HG02870 (cell line): ENCODE measurements at regions not wholly inside any gene's neighbourhood (a gene's known extent, or its start where the extent isn't known, plus 50 kb on each side); places are given as distances from the start of the nearest gene placed in this dataset.
"Not testable (repeated sequence)": the region's sequence is repeated elsewhere in the genome, so short reads cannot be mapped to it uniquely, and the experiment has no call there.

Experiments used
- ATAC-seq: cut with Tn5 transposase; IDR thresholded peaks from one replicate; pipeline ENCODE4 v1.9.1; 2021; ENCODE audit warnings: mild to moderate bottlenecking, moderate library complexity; ENCODE audit not compliant: unreplicated experiment

- ATAC-seq = peak; percentile 99
Measured at GRCh38 chr14:99995700-99996356, 69.4 kb upstream of the EVL start.

GRCh38 chr14:99996951-99997571, 68.2 kb upstream of the EVL start:
- ATAC-seq = no peak

GRCh38 chr14:100000398-100000797, 64.8 kb upstream of the EVL start:
- not testable (repeated sequence) for ATAC-seq

- ATAC-seq = no peak
Measured at GRCh38 chr14:100004392-100004791, 60.8 kb upstream of the EVL start.

GRCh38 chr14:100007254-100007653, 58.0 kb upstream of the EVL start:
- ATAC-seq = no peak

- not testable (repeated sequence) for ATAC-seq
Measured at GRCh38 chr14:100009802-100010201, 55.4 kb upstream of the EVL start.

- no peak for ATAC-seq
Measured at GRCh38 chr14:100010679-100011078, 54.5 kb upstream of the EVL start.

GRCh38 chr14:100011628-100012325, 53.4 kb upstream of the EVL start:
- no peak for ATAC-seq

GRCh38 chr14:100012478-100013327, 52.5 kb upstream of the EVL start:
- no peak for ATAC-seq

- ATAC-seq = peak; percentile 84
Measured at GRCh38 chr14:100015251-100015655, 50.0 kb upstream of the EVL start.
